DOHH2 (cell line): ENCODE measurements at regions not wholly inside any gene's neighbourhood (a gene's known extent, or its start where the extent isn't known, plus 50 kb on each side); places are given as distances from the start of the nearest gene placed in this dataset.
"Not testable (repeated sequence)": the region's sequence is repeated elsewhere in the genome, so short reads cannot be mapped to it uniquely, and the experiment has no call there.

ENCODE experiments used
- H3F3A ChIP-seq: fragments of 200-600 bp; sonication (generic), shearing (Covaris generic); 2 replicates; pipeline ENCODE4 v1.6.0; 2016; ENCODE audit warnings: antibody characterized with exemption, mild to moderate bottlenecking; ENCODE audit not compliant: control insufficient read depth, insufficient read depth
- H3K27ac ChIP-seq: fragments of 200-600 bp; sonication (generic); 2 replicates; pipeline ENCODE4 v1.5.1; 2014; ENCODE audit warnings: low read depth, mild to moderate bottlenecking, low read length, moderate library complexity
- H3K27me3 ChIP-seq: fragments of 200-600 bp; sonication (generic); 2 replicates; pipeline ENCODE4 v1.6.1; 2014; ENCODE audit warnings: mild to moderate bottlenecking, low read length, mixed read lengths; ENCODE audit not compliant: control insufficient read depth
- H3K36me3 ChIP-seq: fragments of 200-600 bp; sonication (generic); 2 replicates; pipeline ENCODE4 v1.6.1; 2014; ENCODE audit warnings: mild to moderate bottlenecking, low read length, moderate library complexity, mixed read lengths; ENCODE audit not compliant: control insufficient read depth
- H3K4me1 ChIP-seq: fragments of 200-600 bp; sonication (generic); 2 replicates; pipeline ENCODE4 v1.6.1; 2014; ENCODE audit warnings: mild to moderate bottlenecking, low read length, mixed read lengths; ENCODE audit not compliant: control insufficient read depth
- H3K4me2 ChIP-seq: fragments of 200-600 bp; sonication (generic); 2 replicates; pipeline ENCODE4 v1.6.0; 2014; ENCODE audit warnings: mild to moderate bottlenecking, low read length, moderate library complexity
- H3K4me3 ChIP-seq: fragments of 200-600 bp; sonication (generic); 2 replicates; pipeline ENCODE4 v1.5.1; 2014; ENCODE audit warnings: mild to moderate bottlenecking, low read length, mixed read lengths
- H3K79me2 ChIP-seq: fragments of 200-600 bp; sonication (generic); 2 replicates; pipeline ENCODE4 v1.6.1; 2014; ENCODE audit warnings: mild to moderate bottlenecking, low read length, mixed read lengths; ENCODE audit not compliant: control insufficient read depth
- H3K9me2 ChIP-seq: fragments of 200-600 bp; sonication (generic); replicated peaks from 2 replicates; pipeline ENCODE4 v1.6.1; 2014; ENCODE audit warnings: mild to moderate bottlenecking, low read length, mixed read lengths; ENCODE audit not compliant: control insufficient read depth
- H3K9me3 ChIP-seq: fragments of 200-600 bp; sonication (generic); 2 replicates; pipeline ENCODE4 v1.6.1; 2014; ENCODE audit warnings: antibody characterized with exemption, low read length, mixed read lengths; ENCODE audit not compliant: control insufficient read depth, insufficient read depth
- H4K20me1 ChIP-seq: fragments of 200-600 bp; sonication (generic); 2 replicates; pipeline ENCODE4 v1.6.0; 2014; ENCODE audit warnings: low read depth, mild to moderate bottlenecking, antibody characterized with exemption, low read length, moderate library complexity; ENCODE audit not compliant: control insufficient read depth, insufficient read depth
- EZH2phosphoT487 ChIP-seq: fragments of 200-600 bp; sonication (generic); IDR thresholded peaks from 2 replicates; pipeline ENCODE4 v1.6.1; 2017; ENCODE audit warnings: borderline replicate concordance, mild to moderate bottlenecking, antibody characterized with exemption, low read length, moderate library complexity, mixed read lengths
- TF ChIP-seq, protein P1 (sequence below): fragments of 200-600 bp; sonication (generic); IDR thresholded peaks from one replicate; pipeline ENCODE4 v1.5.1; 2014; ENCODE audit warnings: antibody characterized with exemption, mild to moderate bottlenecking, low read depth, low read length; ENCODE audit not compliant: poor library complexity, severe bottlenecking

DNA sequence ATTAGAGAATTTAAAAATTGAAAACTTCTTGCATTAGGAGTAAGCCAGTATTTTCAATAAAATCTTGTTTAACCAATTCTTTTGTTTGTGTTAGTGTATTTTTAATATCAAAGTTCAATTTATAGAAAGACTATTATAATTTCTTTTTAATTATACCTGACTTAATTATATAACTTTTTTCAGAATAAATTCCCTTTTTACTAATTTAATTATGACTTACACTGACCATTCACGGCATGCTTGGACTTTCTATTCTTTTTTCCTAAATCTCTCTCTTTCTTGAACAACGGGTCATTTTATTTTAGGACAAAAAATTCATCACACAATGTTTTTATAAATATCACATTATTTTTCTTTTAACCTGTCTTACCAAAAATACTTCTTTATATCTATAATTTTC lies 555.3 kb upstream of the PTGER4 start:
- no peaks in the 10 kb centered on the region for H3K27me3 ChIP-seq
- TF ChIP-seq, protein P1, sequence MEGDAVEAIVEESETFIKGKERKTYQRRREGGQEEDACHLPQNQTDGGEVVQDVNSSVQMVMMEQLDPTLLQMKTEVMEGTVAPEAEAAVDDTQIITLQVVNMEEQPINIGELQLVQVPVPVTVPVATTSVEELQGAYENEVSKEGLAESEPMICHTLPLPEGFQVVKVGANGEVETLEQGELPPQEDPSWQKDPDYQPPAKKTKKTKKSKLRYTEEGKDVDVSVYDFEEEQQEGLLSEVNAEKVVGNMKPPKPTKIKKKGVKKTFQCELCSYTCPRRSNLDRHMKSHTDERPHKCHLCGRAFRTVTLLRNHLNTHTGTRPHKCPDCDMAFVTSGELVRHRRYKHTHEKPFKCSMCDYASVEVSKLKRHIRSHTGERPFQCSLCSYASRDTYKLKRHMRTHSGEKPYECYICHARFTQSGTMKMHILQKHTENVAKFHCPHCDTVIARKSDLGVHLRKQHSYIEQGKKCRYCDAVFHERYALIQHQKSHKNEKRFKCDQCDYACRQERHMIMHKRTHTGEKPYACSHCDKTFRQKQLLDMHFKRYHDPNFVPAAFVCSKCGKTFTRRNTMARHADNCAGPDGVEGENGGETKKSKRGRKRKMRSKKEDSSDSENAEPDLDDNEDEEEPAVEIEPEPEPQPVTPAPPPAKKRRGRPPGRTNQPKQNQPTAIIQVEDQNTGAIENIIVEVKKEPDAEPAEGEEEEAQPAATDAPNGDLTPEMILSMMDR = no peak
- TF ChIP-seq EZH2phosphoT487 = no peak
- no peaks in the 10 kb centered on the region for H3K4me1 ChIP-seq
- no peaks in the 10 kb centered on the region for H3K79me2 ChIP-seq
- H3K4me3 ChIP-seq = no peak overlapping the region
- no peak overlapping the region for H3K4me2 ChIP-seq
- H4K20me1 ChIP-seq = no peaks in the 10 kb centered on the region
- no peaks in the 10 kb centered on the region for H3K9me2 ChIP-seq
- no peaks in the 10 kb centered on the region for H3K36me3 ChIP-seq
- no peaks in the 10 kb centered on the region for H3F3A ChIP-seq
- peaks cover 13% of the 10 kb centered on the region for H3K9me3 ChIP-seq
- H3K27ac ChIP-seq = no peak overlapping the region

DNA sequence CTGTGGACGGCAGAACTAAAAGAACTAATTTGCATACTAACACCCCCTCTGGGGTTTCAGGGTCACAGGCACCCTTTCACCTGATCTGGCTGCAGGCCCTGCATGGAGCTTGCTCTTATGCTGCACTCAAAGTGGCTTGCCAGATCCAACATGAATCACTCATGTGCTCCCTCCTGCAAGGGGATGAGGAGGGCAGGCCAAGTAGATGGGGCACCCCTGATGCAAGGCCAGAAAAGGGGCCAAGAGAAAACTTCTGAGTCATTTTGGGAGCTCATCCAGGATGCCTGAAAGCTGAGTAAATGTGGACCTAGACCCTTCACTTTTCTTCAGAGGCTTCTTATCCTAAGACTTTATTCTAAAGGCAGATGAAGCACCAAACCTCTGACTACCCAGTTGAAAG lies 558.5 kb upstream of the PTGER4 start:
- peaks cover 13% of the 10 kb centered on the region for H3K9me3 ChIP-seq
- no peaks in the 10 kb centered on the region for H3K79me2 ChIP-seq
- no peaks in the 10 kb centered on the region for H3K9me2 ChIP-seq
- TF ChIP-seq, protein P1 = no peak
- no peak for TF ChIP-seq EZH2phosphoT487
- no peaks in the 10 kb centered on the region for H3K4me1 ChIP-seq
- H3F3A ChIP-seq = no peaks in the 10 kb centered on the region
- H3K4me3 ChIP-seq = no peak overlapping the region
- H4K20me1 ChIP-seq = no peaks in the 10 kb centered on the region
- no peaks in the 10 kb centered on the region for H3K36me3 ChIP-seq
- no peak overlapping the region for H3K27ac ChIP-seq
- H3K27me3 ChIP-seq = no peaks in the 10 kb centered on the region
- no peak overlapping the region for H3K4me2 ChIP-seq

DNA sequence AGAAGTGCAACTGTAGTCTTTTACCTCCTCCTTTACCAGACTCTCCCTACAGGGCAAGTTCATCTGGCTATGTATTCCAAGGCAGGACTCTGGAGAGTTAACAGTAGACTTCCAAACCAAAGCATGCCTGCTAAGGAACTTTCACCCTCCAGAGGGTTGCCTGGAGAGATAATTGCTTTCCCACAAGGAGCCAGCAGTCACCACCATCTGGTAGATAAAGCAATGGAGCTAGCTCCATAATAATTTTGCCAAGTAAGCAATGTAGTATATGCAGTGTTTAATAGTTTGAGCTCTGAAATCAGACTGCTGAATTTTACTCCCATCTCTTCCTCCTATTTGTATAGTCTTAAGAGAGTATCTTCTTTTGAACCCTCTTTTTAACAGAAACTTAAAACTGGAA lies 566.8 kb upstream of the PTGER4 start:
- no peak for TF ChIP-seq EZH2phosphoT487
- TF ChIP-seq, protein P1 = no peak
- Histone ChIP-seq H3K9me3 (no peaks in the 10 kb centered on the region), H3F3A (no peaks in the 10 kb centered on the region), H3K27ac (no peak overlapping the region), H3K27me3 (no peaks in the 10 kb centered on the region), H3K79me2 (no peaks in the 10 kb centered on the region), H4K20me1 (no peaks in the 10 kb centered on the region), H3K9me2 (no peaks in the 10 kb centered on the region), H3K4me3 (no peak overlapping the region), H3K4me2 (no peak overlapping the region), H3K4me1 (no peaks in the 10 kb centered on the region), H3K36me3 (no peaks in the 10 kb centered on the region)

DNA sequence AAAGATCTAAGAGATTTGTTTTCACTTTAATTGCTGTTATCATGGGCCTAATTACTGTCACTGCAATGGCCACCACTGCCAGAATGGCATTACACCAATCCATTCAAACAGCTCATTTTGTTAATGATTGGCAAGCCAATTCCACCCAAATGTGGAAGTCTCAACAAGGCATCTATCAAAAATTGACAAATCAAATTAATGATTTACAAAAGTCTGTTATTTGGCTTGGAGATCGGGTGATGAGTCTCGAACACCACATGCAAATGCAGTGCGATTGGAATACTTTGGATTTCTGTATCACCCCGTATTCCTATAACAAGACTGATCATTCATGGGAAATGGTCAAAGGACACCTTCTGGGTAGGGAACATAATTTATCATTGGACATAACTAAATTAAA lies 568.7 kb upstream of the PTGER4 start:
- not testable (repeated sequence) for H3K9me2 ChIP-seq, H4K20me1 ChIP-seq, H3K27ac ChIP-seq, H3K9me3 ChIP-seq, H3K27me3 ChIP-seq, H3K36me3 ChIP-seq, H3F3A ChIP-seq, H3K4me1 ChIP-seq, H3K79me2 ChIP-seq, H3K4me3 ChIP-seq, H3K4me2 ChIP-seq

DNA sequence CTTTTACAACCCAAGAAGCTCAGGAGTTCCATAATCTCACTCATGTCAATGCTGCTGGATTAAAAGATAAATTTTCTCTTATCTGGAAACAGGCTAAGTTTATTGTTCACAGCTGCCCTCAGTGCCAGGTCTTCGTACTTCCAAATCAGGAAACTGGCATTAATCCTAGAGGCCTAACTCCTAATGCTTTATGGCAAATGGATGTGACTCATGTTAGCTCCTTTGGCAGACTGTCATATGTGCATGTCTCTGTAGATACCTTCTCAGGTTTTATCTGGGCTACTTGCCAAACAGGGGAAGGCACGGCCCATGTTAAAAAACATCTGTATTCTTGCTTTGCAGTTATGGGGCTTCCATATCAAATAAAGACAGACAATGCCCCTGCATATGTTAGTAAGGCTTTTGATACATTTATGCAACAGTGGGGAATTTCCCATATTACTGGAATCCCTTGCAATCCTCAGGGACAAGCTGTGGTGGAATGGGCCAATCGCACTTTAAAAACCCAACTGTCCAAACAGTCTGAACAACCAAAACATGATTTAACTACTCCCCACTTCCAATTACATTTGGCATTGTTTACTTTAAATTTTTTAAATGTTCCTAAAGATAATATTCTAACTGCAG lies 570.8 kb upstream of the PTGER4 start:
- not testable (repeated sequence) for H3K4me2 ChIP-seq, H3F3A ChIP-seq, H3K36me3 ChIP-seq, H3K4me1 ChIP-seq, H3K9me2 ChIP-seq, H3K27ac ChIP-seq, H3K9me3 ChIP-seq, H4K20me1 ChIP-seq, H3K79me2 ChIP-seq, H3K27me3 ChIP-seq, H3K4me3 ChIP-seq

DNA sequence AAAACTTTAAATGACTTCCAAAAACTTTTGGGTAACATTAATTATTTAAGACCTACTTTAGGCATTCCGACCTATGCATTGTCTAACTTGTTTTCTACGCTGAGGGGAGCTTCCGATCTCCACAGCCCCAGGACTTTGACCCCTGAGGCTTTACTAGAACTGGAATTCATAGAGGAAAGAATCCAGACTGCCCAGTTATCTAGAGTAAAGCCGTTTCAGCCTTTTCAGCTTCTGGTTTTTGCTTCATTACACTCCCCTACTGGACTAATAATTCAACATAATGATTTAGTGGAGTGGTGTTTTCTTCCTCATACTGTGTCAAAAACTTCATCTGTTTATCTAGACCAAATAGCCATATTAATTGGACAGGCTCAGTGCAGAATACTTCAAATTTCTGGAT lies 571.9 kb upstream of the PTGER4 start:
- not testable (repeated sequence) for H3K27ac ChIP-seq, H3F3A ChIP-seq, H3K9me2 ChIP-seq, H4K20me1 ChIP-seq, H3K4me3 ChIP-seq, H3K4me1 ChIP-seq, H3K27me3 ChIP-seq, H3K4me2 ChIP-seq, H3K9me3 ChIP-seq, H3K36me3 ChIP-seq, H3K79me2 ChIP-seq
